NCI-H226 (cell line): ENCODE measurements at regions not wholly inside any gene's neighbourhood (a gene's known extent, or its start where the extent isn't known, plus 50 kb on each side); places are given as distances from the start of the nearest gene placed in this dataset.

Source experiments
- DNase-seq: peaks from one replicate; pipeline ENCODE4 v3.0.0-alpha.2; 2015

- no peak for DNase-seq
Measured at GRCh38 chr16:79876332-79876730, 275.8 kb upstream of the MAF start.

GRCh38 chr16:79874391-79874790 lies 273.9 kb upstream of the MAF start:
- DNase-seq, result no peak

DNA sequence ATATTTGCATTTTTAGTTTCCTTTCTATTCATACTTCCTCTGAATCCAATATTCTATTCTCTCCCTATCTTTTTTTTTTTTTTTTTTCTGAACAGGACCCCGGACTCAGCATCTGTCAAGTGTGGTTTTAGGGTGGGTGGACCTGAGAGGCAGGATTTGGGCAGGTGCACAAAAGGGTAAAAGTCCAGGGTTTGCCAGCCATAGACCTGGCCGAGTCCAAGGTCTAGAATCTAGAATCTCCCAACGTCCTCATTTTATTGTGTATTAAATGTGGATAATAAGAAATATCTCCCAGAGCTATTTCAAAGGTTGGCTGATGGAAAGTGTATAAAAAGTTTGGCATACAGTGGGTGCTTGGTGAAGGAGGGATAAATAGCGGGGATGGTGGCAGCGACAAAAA lies 273.3 kb upstream of the MAF start:
- no peak for DNase-seq

- no peak for DNase-seq
Measured at GRCh38 chr16:79871906-79872305, 271.4 kb upstream of the MAF start.

DNA sequence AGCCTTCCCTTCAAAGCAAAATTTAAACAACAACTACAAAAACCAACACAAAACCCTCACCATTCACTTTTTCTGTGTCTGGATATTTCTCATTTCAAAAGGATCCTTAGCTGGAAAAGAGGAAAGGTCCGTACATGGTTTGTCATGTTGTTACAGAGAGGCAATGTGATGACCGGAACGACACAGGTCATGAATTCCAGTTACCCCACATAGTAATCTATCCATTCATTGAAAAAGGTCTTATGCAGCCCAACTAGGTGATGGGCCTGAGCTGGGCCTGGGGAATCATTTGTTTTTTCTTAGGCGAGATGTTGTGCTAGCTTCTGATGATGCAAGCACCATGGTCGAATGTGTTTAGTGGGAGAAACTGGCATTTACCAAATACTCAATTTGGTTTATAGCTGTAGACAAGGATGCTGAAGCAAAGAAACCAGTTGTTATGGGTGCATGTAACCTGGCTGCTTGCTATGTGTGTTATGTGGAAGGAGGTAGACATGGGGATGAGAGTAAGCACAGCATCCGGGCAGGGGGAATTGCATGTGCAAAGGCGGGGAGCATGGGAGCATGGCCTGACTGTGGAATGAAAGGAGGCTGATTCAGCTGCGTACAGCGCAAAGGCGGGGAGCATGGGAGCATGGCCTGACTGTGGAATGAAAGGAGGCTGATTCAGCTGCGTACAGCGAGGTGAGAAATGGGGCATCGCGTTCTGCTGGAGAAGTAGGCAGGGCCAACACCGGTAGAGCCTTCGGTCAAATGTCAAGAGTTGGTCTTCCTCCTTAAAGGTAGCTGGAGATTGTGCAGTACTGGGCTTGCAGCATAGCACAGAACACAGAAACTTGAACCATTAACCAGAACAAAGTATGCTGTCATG lies 269.7 kb upstream of the MAF start:
- DNase-seq, result no peak

GRCh38 chr16:79869304-79870015 lies 268.9 kb upstream of the MAF start:
- no peak for DNase-seq

DNA sequence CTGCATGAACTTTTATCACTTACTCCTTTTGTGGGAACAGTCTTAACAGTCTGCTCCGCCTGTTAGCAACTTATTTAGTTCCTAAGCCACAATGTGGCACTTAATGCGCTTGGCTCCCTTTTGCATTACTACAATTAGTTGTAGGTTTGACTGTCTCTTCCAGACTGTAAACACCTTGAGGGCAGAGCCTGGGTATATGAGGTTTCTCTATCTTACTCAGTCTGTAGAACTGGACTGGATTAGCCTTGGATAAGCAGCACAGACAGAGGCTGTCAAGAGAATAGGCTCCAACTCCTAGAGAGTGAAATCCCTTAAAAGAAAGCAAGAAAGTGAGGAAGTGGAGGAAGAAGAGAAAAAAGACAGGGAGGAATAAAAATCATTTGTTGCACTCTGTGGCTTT lies 268.3 kb upstream of the MAF start:
- DNase-seq, result no peak

GRCh38 chr16:79867425-79867997 lies 267.0 kb upstream of the MAF start:
- DNase-seq, result no peak

DNA sequence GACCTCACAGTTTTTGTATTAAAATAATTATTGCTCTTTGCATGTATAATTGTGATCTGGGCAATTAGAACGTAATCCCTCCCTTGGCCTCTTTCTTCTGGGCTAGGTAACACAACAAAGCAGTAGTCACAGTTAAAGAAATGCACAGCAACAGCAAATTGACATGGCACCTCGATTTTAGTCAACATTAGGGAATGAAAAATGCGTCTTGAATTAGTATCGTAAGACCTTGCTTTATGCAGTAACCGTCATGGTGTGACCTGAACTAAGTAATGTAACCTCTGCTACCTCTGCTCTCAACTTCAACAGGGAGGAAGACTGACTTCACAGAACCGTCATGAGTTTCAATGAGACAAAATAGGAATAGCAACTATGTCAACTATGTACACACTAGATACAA lies 265.4 kb upstream of the MAF start:
- DNase-seq, result no peak

DNA sequence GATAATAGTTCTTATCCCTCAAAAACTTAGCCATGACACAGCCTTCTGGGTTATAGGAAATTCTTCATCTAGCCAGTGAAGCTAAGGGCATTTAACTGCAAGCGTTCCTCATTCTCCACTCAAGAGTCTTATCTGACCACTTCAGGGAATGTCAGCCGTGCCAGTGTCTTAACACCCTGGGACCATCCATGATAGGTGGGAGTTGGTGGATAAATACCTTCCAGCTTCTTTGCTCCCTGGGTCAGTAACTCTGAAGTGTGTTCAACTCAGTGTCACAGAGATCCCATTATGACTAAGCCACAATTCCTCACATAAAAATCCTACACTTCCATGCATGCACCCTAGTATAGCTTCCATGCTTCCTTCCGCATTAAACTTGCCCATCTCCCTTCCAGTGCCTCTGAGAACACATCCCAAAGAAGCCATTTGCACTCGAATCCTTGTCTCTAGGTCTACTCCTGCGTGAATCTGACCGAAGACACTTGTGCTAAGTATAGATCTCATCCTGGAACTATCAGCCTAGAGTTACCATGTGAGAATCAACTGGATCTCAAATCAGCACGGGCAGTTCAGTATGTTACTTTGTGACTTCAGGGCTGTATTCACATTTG lies 264.3 kb upstream of the MAF start:
- no peak for DNase-seq

DNA sequence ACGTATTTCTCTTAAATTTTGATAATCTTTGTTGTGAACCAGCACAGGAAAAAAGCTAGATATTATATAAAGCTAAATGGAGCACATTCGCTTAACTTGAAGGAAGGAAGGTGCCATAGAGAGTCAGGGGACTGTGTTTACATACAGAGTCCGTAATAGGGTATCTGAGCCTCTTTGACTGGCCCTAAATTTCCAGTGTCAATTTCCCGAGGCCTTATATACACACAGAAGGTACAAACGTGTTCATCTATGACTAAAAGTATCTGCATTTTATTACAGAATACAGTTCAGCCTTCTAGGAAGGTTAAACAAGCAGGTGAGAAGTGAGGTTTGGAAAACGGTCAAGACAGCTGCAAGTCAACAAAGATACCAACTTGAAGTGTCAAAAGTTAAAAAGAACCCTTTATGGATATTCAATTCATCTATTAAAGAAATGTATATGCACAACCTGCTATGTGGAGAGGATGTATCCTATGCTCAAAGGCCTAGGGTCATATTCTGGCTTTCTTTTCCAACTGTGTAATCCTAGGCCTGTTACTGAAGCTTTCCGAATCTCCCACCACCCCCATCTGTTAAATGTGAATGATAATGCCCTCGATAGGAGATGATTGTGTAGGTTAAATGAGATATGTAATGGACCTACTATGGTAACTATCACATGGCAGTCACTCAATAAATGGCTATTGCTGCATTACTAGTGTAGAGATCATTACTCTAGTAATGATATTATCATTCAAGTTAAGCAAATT lies 263.7 kb upstream of the MAF start:
- no peak for DNase-seq

DNA sequence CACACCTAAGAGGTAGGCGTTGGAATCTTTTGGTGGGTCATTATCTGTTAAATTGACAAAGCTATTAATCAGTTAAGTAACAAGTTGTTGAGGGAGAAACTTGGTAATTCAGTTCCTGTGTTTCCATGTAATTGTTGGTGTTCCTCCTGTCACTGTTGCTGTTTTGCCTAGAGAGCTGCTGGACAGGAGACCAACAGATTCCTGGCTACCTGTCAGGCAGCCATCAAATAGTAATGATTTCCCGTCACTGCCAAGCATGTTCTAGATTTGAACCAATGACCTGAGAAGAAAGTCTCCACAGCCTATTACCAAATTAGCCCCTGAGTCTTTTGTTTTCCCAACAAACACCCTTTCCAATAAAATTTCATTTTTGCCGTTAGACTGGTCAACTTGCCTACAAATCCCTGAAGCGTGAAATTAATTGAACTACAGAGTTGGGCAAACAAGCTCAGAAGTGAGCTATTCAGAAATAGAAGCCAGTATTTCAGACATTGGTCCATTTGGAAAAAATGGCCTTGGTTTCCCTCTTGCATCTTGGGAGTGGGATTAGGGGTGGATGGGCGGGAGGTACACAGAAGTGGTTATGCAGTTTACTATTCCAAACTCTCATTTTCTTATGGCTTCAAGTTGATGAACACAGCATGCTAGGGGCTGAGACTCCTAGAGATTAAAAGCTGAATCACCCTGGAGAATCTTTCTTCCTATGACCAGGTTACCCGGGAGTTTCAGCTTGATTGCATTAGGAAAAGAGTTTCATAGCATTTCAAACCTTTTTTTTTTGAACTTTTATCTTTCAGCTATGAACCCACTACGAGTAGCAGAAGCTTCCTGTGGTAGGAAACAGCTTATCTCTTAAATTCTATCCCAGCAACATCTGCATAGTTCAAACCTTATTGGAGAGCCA lies 262.8 kb upstream of the MAF start:
- DNase-seq, result no peak

GRCh38 chr16:79862601-79863000 lies 262.1 kb upstream of the MAF start:
- DNase-seq, result no peak

- no peak for DNase-seq
Measured at GRCh38 chr16:79856581-79856980, 256.0 kb upstream of the MAF start.

DNA sequence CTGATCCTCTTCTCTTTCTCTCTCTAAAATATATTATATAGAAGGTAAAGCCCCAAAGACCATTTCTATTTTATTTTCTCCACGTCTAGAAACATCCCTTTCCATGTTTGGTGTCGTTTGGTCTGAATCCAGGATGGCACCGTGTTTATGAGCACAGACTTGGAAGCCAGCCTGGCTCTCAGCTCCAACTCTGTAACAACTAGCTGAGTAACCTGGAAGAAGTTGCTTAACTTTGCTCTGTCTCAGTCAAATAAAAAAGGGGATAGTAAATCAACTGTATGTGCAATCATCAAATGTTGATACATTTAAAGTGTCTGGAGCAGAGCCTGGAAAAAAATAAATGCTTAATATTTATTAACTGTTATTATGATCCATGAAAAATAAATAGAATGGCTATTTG lies 249.8 kb upstream of the MAF start:
- DNase-seq, result no peak

DNA sequence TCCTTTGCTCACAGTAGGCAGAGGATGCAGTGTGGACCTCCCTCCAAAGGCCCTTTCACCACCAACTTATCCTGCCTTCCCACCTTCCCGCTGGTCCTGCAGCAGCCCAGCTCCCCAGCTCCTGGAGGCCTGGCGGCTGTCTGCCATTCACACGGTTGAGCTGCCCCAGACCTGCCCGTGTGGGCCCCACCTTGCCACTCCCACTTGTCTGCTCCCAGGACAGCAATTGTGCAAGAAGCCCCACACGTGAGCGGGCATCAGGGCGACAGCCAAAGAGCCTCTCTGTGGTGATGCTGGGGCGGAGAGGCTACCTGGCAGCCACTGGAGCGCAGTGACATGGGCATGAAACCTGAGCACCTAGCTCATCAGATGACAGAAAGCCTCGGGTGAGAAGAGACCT lies 248.6 kb upstream of the MAF start:
- no peak for DNase-seq

DNA sequence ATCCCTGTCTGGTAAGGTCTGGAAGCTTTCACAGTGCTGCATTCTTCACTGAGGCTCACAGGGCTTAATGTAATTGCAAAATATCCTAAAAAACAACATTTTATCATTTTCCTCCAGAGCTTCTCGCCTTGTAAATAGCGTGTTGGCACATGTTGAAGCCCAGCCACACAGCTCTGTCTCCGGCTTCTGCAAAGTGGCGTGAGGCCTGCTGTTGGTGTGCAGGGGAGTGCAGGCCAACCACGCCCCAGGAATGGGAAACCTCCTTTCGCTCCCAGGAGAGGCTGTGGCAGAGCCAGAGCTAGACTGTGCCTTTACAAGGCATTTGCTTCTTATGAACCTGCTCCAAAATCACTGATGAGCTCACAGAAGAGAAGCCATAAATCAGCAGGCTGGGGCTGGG lies 248.2 kb upstream of the MAF start:
- DNase-seq, result no peak

DNA sequence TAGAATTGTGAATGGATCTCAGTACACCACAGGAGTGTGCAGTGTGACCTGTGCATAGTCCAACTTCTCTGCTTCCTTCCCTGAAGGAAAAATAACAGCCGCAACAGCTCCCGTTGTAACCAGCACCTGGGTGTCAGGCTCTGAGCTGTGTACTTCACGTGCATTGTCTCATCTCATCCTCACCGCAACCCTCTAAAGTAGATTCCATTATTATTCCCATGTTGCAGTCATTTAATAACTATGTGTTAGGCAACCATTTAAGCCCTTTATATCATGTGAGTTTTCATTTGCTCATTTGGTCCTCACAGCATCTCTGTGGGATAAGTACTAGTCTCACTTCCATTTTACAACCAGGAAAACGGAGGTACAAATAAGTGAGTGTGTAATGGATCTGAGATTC lies 247.0 kb upstream of the MAF start:
- no peak for DNase-seq

- DNase-seq, result no peak
Measured at GRCh38 chr16:79847101-79847500, 246.6 kb upstream of the MAF start.

DNA sequence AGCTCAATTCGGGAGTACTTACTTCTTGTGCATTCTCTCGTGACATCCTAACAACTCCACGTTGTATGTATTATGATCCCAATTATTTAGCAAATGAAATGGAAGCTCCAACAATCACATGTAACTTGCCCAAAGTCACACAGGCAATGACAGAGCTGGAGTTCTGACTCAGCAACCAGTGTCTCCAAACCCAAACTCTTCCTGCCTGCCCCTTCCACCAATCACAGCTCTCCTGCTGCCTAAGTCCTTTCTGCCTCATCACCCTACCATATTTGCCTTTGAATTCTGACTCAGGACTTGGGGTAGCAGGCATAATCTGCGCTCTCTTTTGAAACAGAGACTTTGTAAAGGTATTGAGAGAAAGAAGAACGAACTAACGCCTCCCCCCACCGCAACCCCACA lies 245.2 kb upstream of the MAF start:
- no peak for DNase-seq

- no peak for DNase-seq
Measured at GRCh38 chr16:79845033-79845733, 244.6 kb upstream of the MAF start.
